GM13977 (cell line): ENCODE measurements at regions not wholly inside any gene's neighbourhood (a gene's known extent, or its start where the extent isn't known, plus 50 kb on each side); places are given as distances from the start of the nearest gene placed in this dataset.
"Not testable (repeated sequence)": the region's sequence is repeated elsewhere in the genome, so short reads cannot be mapped to it uniquely, and the experiment has no call there.

ENCODE experiments used
- DNase-seq: peaks from one replicate; pipeline ENCODE4 v3.0.0; 2012; ENCODE audit warnings: low spot score
- in situ Hi-C: fragments of 300-500 bp; cut with MboI; formaldehyde crosslinking; loops from one replicate; pipeline ENCODE4 v1.12.0; 2022; ENCODE audit warnings: low sequenced_read_pairs, low pct_unique_long_range_greater_than_20kb, mixed read lengths, inconsistent platforms; ENCODE audit not compliant: unreplicated experiment
- TF ChIP-seq, protein P1 (sequence below): IDR thresholded peaks from 2 replicates; pipeline ENCODE4 v1.5.1; 2012; ENCODE audit warnings: mild to moderate bottlenecking, control low read depth; ENCODE audit not compliant: insufficient read depth; ENCODE audit errors: extremely low read depth, missing control alignments

GRCh38 chr14:35174342-35174741 lies 52.0 kb downstream of the PRORP start:
- no peak for DNase-seq
- in situ Hi-C loops: loop anchor here (25.0 kb wide), 1 partner anchor 513 kb away; no protein-coding TSS in a partner anchor
- TF ChIP-seq, protein P1, sequence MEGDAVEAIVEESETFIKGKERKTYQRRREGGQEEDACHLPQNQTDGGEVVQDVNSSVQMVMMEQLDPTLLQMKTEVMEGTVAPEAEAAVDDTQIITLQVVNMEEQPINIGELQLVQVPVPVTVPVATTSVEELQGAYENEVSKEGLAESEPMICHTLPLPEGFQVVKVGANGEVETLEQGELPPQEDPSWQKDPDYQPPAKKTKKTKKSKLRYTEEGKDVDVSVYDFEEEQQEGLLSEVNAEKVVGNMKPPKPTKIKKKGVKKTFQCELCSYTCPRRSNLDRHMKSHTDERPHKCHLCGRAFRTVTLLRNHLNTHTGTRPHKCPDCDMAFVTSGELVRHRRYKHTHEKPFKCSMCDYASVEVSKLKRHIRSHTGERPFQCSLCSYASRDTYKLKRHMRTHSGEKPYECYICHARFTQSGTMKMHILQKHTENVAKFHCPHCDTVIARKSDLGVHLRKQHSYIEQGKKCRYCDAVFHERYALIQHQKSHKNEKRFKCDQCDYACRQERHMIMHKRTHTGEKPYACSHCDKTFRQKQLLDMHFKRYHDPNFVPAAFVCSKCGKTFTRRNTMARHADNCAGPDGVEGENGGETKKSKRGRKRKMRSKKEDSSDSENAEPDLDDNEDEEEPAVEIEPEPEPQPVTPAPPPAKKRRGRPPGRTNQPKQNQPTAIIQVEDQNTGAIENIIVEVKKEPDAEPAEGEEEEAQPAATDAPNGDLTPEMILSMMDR: no peak

- no peak for DNase-seq
- in situ Hi-C loops: no loop called here
- TF ChIP-seq, protein P1: no peak
Measured at GRCh38 chr14:35180179-35180578, 57.8 kb downstream of the PRORP start.

- DNase-seq, in situ Hi-C loops: not testable (repeated sequence)
Measured at GRCh38 chr14:35184891-35185290, 62.5 kb downstream of the PRORP start.

DNA sequence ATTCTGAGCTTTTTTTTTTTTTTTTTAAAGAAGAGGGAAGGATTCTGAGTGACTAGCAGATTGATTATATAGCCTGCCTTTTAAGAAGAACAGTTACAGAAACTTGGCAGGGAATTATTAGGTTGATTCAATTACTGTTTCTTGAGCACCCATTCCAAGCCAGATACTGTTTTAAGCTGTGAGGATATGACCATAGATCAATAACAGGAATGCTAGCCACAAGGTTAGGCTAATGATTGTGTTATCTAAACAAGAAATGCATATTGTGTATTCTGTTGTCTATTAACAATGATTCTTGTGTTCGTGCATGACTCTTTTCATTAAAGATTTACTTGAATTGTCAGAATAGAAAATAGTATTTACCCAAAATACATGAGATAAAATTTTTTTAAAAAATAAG lies 67.1 kb downstream of the PRORP start:
- TF ChIP-seq, protein P1: no peak
- DNase-seq: no peak
- in situ Hi-C loops: no loop called here

DNA sequence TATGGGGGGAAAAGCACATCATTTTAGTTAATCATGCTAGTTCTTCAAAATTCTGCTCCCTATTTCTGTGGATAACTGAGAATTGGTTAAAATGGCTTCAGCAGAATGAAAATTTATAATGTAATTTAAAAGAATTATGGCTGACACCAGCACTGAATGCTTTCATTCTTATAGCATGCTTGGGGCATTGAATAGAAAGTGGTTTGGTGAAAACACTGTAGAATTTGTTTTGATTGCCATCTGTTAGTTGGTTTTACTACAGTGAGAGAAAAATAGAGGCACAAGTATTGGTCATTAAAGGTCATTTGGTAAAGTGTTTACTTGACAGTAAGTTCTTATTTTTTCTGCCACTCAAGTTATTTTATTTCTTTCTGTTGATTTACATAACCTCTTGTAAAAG lies 70.8 kb downstream of the PRORP start:
- in situ Hi-C loops: no loop called here
- DNase-seq: no peak
- TF ChIP-seq, protein P1: no peak

DNA sequence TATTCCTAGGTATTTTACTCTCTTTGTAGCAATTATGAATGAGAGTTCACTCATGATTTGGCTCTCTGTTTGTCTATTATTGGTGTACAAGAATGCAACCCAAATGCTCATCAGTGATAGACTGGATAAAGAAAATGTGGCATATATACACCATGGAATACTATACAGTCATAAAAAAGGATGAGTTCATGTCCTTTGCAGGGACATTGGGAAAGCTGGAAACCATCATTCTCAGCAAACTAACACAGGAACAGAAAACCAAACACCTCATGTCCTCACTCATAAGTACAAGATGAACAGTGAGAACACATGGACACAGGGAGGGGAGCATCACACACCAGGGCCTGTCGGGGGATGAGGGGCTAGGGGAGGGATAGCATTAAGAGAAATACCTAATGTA lies 71.8 kb downstream of the PRORP start:
- in situ Hi-C loops, DNase-seq: not testable (repeated sequence)

DNA sequence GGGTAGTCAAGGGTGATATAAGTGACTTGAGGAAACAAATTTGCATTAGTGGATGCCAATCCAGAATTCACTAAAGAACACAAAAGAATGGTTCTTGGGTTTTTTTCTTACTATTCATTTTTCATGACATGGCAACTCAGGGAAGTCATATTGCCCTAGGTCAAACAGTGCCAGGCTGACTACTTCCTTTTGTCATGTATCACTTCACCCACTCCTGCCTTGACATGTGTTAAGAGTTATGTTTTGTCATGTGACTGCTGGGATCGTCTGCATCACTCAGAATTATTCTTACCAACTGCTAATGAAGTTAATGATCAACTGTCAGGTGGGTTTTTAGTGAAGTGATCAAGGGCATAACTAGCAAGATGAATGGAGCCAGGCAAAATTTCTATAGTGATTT lies 74.2 kb downstream of the PRORP start:
- TF ChIP-seq, protein P1: no peak
- DNase-seq: no peak
- in situ Hi-C loops: no loop called here

DNA sequence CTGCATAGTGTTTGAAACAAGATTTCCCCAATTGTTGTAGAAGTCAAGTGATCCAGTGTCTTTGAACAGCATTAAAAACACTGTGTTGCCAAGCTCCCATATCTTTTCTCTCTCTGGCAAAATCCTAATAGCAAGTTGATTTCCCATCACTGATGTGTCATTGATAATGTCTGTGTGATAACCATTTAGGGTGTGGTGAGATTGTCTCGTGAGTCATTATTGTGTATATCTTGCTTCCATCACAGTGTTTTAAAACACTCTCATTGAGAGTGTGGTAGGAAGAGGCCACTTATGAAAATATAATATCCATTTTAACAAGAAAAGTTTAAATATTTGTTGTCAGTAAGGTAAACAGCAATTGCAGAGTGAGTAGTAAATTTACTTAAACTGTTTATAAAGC lies 74.7 kb downstream of the PRORP start:
- no peak for DNase-seq
- in situ Hi-C loops: no loop called here
- TF ChIP-seq, protein P1: no peak
